Fibroblast of lung (primary cell): ENCODE measurements at regions not wholly inside any gene's neighbourhood (a gene's known extent, or its start where the extent isn't known, plus 50 kb on each side); places are given as distances from the start of the nearest gene placed in this dataset.

Experiments used
- CTCF ChIP-seq, 2 donors: IDR thresholded peaks in 1 of 2; conservative IDR thresholded peaks in 1 of 2; 1 replicate in 1 of 2; 2 replicates in 1 of 2; pipeline ENCODE4 v1.5.1; 2011 to 2012; ENCODE audit warnings: low read length in 2 of 2, control low read depth in 1 of 2, inconsistent platforms in 1 of 2, low read depth in 1 of 2, mild to moderate bottlenecking in 1 of 2
- EZH2 ChIP-seq: IDR thresholded peaks from 2 replicates; pipeline ENCODE4 v1.5.1; 2012; ENCODE audit warnings: low read length, control low read depth, mild to moderate bottlenecking; ENCODE audit errors: missing control alignments

GRCh38 chr16:62353355-62353754 is 317.1 kb upstream of the CDH8 start:
- TF ChIP-seq CTCF (conservative IDR thresholded peaks at IDR 0.05 in 1 of 2, IDR thresholded peaks at IDR 0.05 in 1 of 2; ENCODE audit: low read depth in 1 of 2, low read length in 2 of 2) (no peak), EZH2 (no peak)
